Keratinocyte (primary cell): ENCODE measurements at regions not wholly inside any gene's neighbourhood (a gene's known extent, or its start where the extent isn't known, plus 50 kb on each side); places are given as distances from the start of the nearest gene placed in this dataset.

Experiments used
- CTCF ChIP-seq, 3 experiments: IDR thresholded peaks in 1 of 3; conservative IDR thresholded peaks in 1 of 3; optimal IDR thresholded peaks in 1 of 3; 2 replicates in 2 of 3; 3 replicates in 1 of 3; pipeline versions ENCODE3 to v1.5.1; 2011; ENCODE audit warnings: low read length in 3 of 3, mild to moderate bottlenecking in 3 of 3, moderate library complexity in 2 of 3, control low read depth in 1 of 3, inconsistent platforms in 1 of 3; ENCODE audit not compliant: insufficient read depth in 2 of 3; ENCODE audit errors: extremely low read depth in 1 of 3
- EZH2 ChIP-seq: IDR thresholded peaks from one replicate; pipeline ENCODE4 v1.6.1; 2012; ENCODE audit warnings: inconsistent platforms, mild to moderate bottlenecking, low read length, moderate library complexity

GRCh38 chr6:8995156-8995555, 559.8 kb upstream of the SLC35B3 start:
- TF ChIP-seq CTCF (optimal IDR thresholded peaks at IDR 0.05 in 1 of 3, IDR thresholded peaks at IDR 0.05 in 1 of 3, conservative IDR thresholded peaks at IDR 0.05 in 1 of 3; ENCODE audit: extremely low read depth in 1 of 3, insufficient read depth in 2 of 3, low read length in 3 of 3) = no peak
- no peak for TF ChIP-seq EZH2
